Thyroid gland (tissue), 4 donors: ENCODE measurements at regions not wholly inside any gene's neighbourhood (a gene's known extent, or its start where the extent isn't known, plus 50 kb on each side); places are given as distances from the start of the nearest gene placed in this dataset.

ENCODE experiments used
- DNase-seq, 2 donors: peaks; one replicate each; pipeline ENCODE4 v3.0.0-alpha.2; 2019
- H3K27ac ChIP-seq, 3 donors: fragments of 200-600 bp; sonication (generic); 1 replicate in 2 of 3; 2 replicates in 1 of 3; pipeline ENCODE4 v1.5.1; 2016 to 2019; ENCODE audit warnings: mild to moderate bottlenecking in 1 of 3, moderate library complexity in 1 of 3
- H3K27me3 ChIP-seq: fragments of 200-600 bp; sonication (generic); one replicate; pipeline ENCODE4 v1.5.1; 2019
- H3K36me3 ChIP-seq, 2 donors: fragments of 200-600 bp; sonication (generic); one replicate each; pipeline ENCODE4 v1.5.1; 2016 to 2019
- H3K4me1 ChIP-seq, 2 donors: fragments of 200-600 bp; sonication (generic); one replicate each; pipeline ENCODE4 v1.5.1; 2017 to 2019
- H3K4me3 ChIP-seq, 3 donors: fragments of 200-600 bp; sonication (generic); replicated peaks in 1 of 3; 1 replicate in 2 of 3; 2 replicates in 1 of 3; pipeline ENCODE4 v1.5.1; 2016; ENCODE audit warnings: mild to moderate bottlenecking in 1 of 3
- H3K9me3 ChIP-seq: fragments of 200-600 bp; sonication (generic); one replicate; pipeline ENCODE4 v1.5.1; 2017
- POLR2A ChIP-seq, 2 donors: fragments of 450-650 bp; IDR thresholded peaks; one replicate each; pipeline ENCODE4 v1.6.1; 2017; ENCODE audit warnings: antibody characterized with exemption in 2 of 2, mild to moderate bottlenecking in 2 of 2, moderate library complexity in 1 of 2
- WGBS, 2 donors: methylation state at CpG; one replicate each; pipeline ENCODE4 v1.1.5; 2017; 5-methylcytosine and 5-hydroxymethylcytosine counted together
- intact Hi-C: fragments of 100-400 bp; cut with DNase I; formaldehyde crosslinking; loops from one replicate; pipeline ENCODE4 v1.15.1; 2023
- TF ChIP-seq, protein P1 (sequence below), 6 experiments: fragments of 200-600 bp in 3 of 6; fragments of 450-650 bp in 3 of 6; sonication (generic) in 3 of 6; IDR thresholded peaks; one replicate each; pipeline ENCODE4 v1.5.1; 2016 to 2019; ENCODE audit warnings: antibody characterized with exemption in 6 of 6, mild to moderate bottlenecking in 2 of 6, inconsistent platforms in 1 of 6, moderate library complexity in 1 of 6

- Histone ChIP-seq H3K9me3 (no peaks in the 10 kb centered on the region), H3K4me1 (no peaks in the 10 kb centered on the region), H3K27ac (no peak overlapping the region), H3K36me3 (no peaks in the 10 kb centered on the region), H3K27me3 (no peaks in the 10 kb centered on the region), H3K4me3 (no peak overlapping the region)
- no peak for DNase-seq
- intact Hi-C loops = no loop called here
- TF ChIP-seq, protein P1, sequence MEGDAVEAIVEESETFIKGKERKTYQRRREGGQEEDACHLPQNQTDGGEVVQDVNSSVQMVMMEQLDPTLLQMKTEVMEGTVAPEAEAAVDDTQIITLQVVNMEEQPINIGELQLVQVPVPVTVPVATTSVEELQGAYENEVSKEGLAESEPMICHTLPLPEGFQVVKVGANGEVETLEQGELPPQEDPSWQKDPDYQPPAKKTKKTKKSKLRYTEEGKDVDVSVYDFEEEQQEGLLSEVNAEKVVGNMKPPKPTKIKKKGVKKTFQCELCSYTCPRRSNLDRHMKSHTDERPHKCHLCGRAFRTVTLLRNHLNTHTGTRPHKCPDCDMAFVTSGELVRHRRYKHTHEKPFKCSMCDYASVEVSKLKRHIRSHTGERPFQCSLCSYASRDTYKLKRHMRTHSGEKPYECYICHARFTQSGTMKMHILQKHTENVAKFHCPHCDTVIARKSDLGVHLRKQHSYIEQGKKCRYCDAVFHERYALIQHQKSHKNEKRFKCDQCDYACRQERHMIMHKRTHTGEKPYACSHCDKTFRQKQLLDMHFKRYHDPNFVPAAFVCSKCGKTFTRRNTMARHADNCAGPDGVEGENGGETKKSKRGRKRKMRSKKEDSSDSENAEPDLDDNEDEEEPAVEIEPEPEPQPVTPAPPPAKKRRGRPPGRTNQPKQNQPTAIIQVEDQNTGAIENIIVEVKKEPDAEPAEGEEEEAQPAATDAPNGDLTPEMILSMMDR (IDR thresholded peaks at IDR 0.05) = no peak
- no peak for TF ChIP-seq POLR2A (IDR thresholded peaks at IDR 0.05)
- 76 to 81% methylated on average over 2 of the region's 2 CpGs for WGBS, 2 donors
Observed at GRCh38 chr6:164011321-164011720, 596.8 kb downstream of the QKI start.

- intact Hi-C loops = no loop called here
- Histone ChIP-seq H3K27ac (no peak overlapping the region), H3K27me3 (no peaks in the 10 kb centered on the region), H3K9me3 (no peaks in the 10 kb centered on the region), H3K4me3 (no peak overlapping the region), H3K4me1 (no peaks in the 10 kb centered on the region), H3K36me3 (no peaks in the 10 kb centered on the region)
- DNase-seq = no peak
- TF ChIP-seq POLR2A (IDR thresholded peaks at IDR 0.05) = no peak
- TF ChIP-seq, protein P1 (IDR thresholded peaks at IDR 0.05) = no peak
- 69 to 80% methylated on average over 6 of the region's 6 CpGs for WGBS, 2 donors
Observed at GRCh38 chr6:164010441-164011103, 596.1 kb downstream of the QKI start.

DNA sequence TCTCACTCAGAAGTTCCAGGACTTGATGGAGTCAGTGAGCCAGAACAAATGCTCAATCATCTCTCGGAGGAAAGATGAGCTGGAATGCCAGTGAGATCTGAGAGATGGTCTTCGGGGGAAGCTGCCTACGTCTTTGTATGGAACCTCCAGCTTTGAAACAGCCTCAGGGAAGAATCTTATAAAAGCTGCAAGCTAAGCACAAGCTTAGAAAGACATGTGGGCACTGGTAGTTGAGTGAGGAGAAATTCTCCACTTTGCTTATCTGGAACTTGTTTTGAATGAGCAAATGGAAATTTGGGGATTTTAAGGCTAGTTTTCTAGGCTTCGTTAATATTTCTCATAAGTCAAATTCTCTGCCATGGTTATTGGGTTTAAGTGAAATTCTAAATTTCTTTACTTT, 594.4 kb downstream of the QKI start:
- Histone ChIP-seq H3K27me3 (no peaks in the 10 kb centered on the region), H3K4me3 (no peak overlapping the region), H3K9me3 (no peaks in the 10 kb centered on the region), H3K27ac (no peak overlapping the region), H3K4me1 (no peaks in the 10 kb centered on the region), H3K36me3 (no peaks in the 10 kb centered on the region)
- 78% methylated on average over 4 of the region's 4 CpGs for WGBS, 2 donors
- no peak for DNase-seq
- no peak for TF ChIP-seq POLR2A (IDR thresholded peaks at IDR 0.05)
- TF ChIP-seq, protein P1 (IDR thresholded peaks at IDR 0.05) = no peak
- intact Hi-C loops = no loop called here

- TF ChIP-seq, protein P1 (IDR thresholded peaks at IDR 0.05) = no peak
- TF ChIP-seq POLR2A (IDR thresholded peaks at IDR 0.05) = no peak
- no peaks in the 10 kb centered on the region for H3K4me1 ChIP-seq
- no peaks in the 10 kb centered on the region for H3K9me3 ChIP-seq
- H3K27me3 ChIP-seq = no peaks in the 10 kb centered on the region
- H3K36me3 ChIP-seq = no peaks in the 10 kb centered on the region
- 83 to 86% methylated on average over 7 of the region's 7 CpGs for WGBS, 2 donors
- no peak overlapping the region for H3K27ac ChIP-seq
- intact Hi-C loops = no loop called here
- no peak for DNase-seq
- H3K4me3 ChIP-seq = no peak overlapping the region
Observed at GRCh38 chr6:164007881-164008280, 593.4 kb downstream of the QKI start.

DNA sequence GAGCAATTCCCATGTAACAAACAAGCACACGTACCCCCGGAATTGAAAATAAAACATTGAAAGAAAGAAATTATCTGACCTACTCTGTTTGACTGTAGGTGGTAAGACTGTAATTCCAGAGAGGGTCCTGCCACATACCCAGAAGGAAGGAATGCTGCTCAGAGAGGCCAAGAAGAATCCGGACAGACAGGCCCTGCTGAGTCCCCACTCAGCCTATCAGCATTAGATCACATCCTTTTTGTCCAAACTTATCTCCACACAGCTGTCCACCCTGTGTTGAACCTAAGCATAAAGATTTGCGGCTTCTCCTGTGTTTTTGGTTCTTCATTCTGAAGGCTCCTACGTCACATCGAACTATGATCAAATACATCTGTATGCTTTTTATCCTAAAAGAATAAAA, 591.9 kb downstream of the QKI start:
- Histone ChIP-seq H3K27me3 (no peaks in the 10 kb centered on the region), H3K36me3 (no peaks in the 10 kb centered on the region), H3K4me3 (no peak overlapping the region), H3K9me3 (no peaks in the 10 kb centered on the region), H3K27ac (no peak overlapping the region), H3K4me1 (no peaks in the 10 kb centered on the region)
- intact Hi-C loops = no loop called here
- WGBS, 2 donors = 87 to 90% methylated on average over 6 of the region's 6 CpGs
- DNase-seq = no peak
- TF ChIP-seq, protein P1 (IDR thresholded peaks at IDR 0.05) = no peak
- TF ChIP-seq POLR2A (IDR thresholded peaks at IDR 0.05) = no peak
